Gastrocnemius medialis (tissue), 4 donors: ENCODE measurements at regions not wholly inside any gene's neighbourhood (a gene's known extent, or its start where the extent isn't known, plus 50 kb on each side); places are given as distances from the start of the nearest gene placed in this dataset.

Experiments
- ATAC-seq, 2 donors: fragments of 150-250 bp; one replicate each; pipeline ENCODE4 v1.9.1; 2016
- DNase-seq, 2 donors: peaks; one replicate each; pipeline ENCODE4 v3.0.0-alpha.2; 2019
- H3K27ac ChIP-seq, 4 donors: fragments of 200-600 bp; sonication (generic); 1 replicate in 1 of 4; 2 replicates in 3 of 4; pipeline ENCODE4 v1.5.1; 2016 to 2018; ENCODE audit warnings: mild to moderate bottlenecking in 2 of 4, moderate library complexity in 1 of 4
- H3K27me3 ChIP-seq, 3 donors: fragments of 200-600 bp; sonication (generic) in 2 of 3; 1 replicate in 1 of 3; 2 replicates in 2 of 3; pipeline versions ENCODE4 v1.5.1 to v1.6.0; 2016 to 2019; ENCODE audit warnings: mild to moderate bottlenecking in 1 of 3, moderate library complexity in 1 of 3
- H3K36me3 ChIP-seq, 2 donors: fragments of 200-600 bp; sonication (generic) in 1 of 2; one replicate each; pipeline ENCODE4 v1.5.1; 2017 to 2018
- H3K4me1 ChIP-seq, 2 donors: fragments of 200-600 bp; sonication (generic) in 1 of 2; one replicate each; pipeline ENCODE4 v1.5.1; 2016 to 2017; ENCODE audit warnings: mild to moderate bottlenecking in 2 of 2
- H3K4me3 ChIP-seq, 4 donors: fragments of 200-600 bp; sonication (generic) in 3 of 4; 1 replicate in 1 of 4; 2 replicates in 3 of 4; pipeline ENCODE4 v1.5.1; 2016 to 2019; ENCODE audit warnings: mild to moderate bottlenecking in 2 of 4
- H3K9me3 ChIP-seq, 3 donors: fragments of 200-600 bp; sonication (generic) in 2 of 3; 1 replicate in 1 of 3; 2 replicates in 2 of 3; pipeline ENCODE4 v1.5.1; 2016 to 2019
- POLR2A ChIP-seq, 2 donors: fragments of 450-650 bp; IDR thresholded peaks; one replicate each; pipeline ENCODE4 v1.6.1; 2017; ENCODE audit warnings: antibody characterized with exemption in 2 of 2, mild to moderate bottlenecking in 2 of 2, moderate library complexity in 2 of 2
- in situ Hi-C, 4 donors: fragments of 200-750 bp; cut with MboI; loops; one replicate each; pipeline versions ENCODE4 v1.15.0 to v1.8.0; 2017; ENCODE audit warnings: low sequenced_read_pairs in 4 of 4
- intact Hi-C: fragments of 100-400 bp; cut with DNase I; formaldehyde crosslinking; loops from one replicate; pipeline ENCODE4 v1.15.1; 2023; ENCODE audit warnings: low total_unique reads
- TF ChIP-seq, protein P1 (sequence below), 5 experiments: fragments of 450-650 bp in 3 of 5; fragments of 200-600 bp in 2 of 5; sonication (generic) in 2 of 5; IDR thresholded peaks in 4 of 5; conservative IDR thresholded peaks in 1 of 5; 1 replicate in 4 of 5; 2 replicates in 1 of 5; pipeline ENCODE4 v1.5.1; 2016 to 2019; ENCODE audit warnings: antibody characterized with exemption in 5 of 5, mild to moderate bottlenecking in 3 of 5, moderate library complexity in 3 of 5

DNA sequence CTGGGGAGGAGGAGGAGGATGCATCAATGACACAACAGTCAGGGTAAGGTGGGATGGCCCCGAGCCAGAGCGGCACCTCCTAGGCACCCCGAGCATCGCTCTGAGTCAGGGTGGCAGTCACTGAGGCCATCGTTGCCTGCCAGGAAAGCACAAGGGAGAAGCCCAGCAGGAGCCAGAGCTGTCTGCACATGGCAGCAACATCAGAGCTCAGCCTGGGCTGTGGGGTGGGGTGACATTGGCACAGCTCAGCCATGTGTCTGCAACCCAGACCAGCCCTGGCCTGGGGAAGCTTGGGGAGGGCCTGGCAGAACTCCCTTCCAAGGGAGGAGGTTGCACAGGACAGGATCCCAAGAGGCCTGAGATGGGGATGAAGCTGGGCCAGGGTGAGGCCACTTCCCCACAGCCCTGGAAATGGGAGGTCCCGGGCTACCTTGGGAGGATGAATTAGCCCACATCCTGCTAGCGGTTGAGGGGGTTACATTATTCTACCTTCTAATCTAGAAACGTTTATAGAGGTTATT is 255.6 kb downstream of the MAFB start:
- H3K36me3 ChIP-seq, result no peaks in the 10 kb centered on the region
- no peaks in the 10 kb centered on the region for H3K4me1 ChIP-seq
- TF ChIP-seq POLR2A (IDR thresholded peaks at IDR 0.05), result no peak
- TF ChIP-seq, protein P1, sequence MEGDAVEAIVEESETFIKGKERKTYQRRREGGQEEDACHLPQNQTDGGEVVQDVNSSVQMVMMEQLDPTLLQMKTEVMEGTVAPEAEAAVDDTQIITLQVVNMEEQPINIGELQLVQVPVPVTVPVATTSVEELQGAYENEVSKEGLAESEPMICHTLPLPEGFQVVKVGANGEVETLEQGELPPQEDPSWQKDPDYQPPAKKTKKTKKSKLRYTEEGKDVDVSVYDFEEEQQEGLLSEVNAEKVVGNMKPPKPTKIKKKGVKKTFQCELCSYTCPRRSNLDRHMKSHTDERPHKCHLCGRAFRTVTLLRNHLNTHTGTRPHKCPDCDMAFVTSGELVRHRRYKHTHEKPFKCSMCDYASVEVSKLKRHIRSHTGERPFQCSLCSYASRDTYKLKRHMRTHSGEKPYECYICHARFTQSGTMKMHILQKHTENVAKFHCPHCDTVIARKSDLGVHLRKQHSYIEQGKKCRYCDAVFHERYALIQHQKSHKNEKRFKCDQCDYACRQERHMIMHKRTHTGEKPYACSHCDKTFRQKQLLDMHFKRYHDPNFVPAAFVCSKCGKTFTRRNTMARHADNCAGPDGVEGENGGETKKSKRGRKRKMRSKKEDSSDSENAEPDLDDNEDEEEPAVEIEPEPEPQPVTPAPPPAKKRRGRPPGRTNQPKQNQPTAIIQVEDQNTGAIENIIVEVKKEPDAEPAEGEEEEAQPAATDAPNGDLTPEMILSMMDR (IDR thresholded peaks at IDR 0.05 in 4 of 5, conservative IDR thresholded peaks at IDR 0.05 in 1 of 5), result no peak
- no peak overlapping the region for H3K4me3 ChIP-seq
- no peak for DNase-seq
- H3K27me3 ChIP-seq, result no peaks in the 10 kb centered on the region
- H3K9me3 ChIP-seq, result no peaks in the 10 kb centered on the region
- H3K27ac ChIP-seq, result no peak overlapping the region
- in situ Hi-C loops, result no loop called here
- no peak for ATAC-seq
- intact Hi-C loops, result no loop called here

DNA sequence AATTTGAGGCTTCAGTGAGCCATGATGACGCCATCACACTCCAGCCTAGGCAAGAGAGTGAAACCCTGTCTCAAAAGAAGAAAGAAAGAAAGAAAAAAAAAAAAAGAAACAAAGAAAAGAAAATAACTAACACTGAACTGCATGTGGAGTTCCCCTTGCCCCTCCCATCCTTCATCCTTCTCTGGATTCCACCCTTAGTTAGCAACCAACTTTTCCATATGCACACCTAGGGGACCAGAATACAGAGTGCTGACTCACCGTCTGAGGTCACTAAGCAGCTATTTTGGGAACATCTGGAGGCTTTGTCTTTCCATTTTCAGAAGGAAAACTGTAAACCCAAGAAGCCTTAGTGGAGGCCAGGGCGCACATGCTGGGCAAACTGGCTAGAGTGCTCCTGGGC is 257.4 kb downstream of the MAFB start:
- in situ Hi-C loops (no loop called here), intact Hi-C loops (no loop called here)
- Histone ChIP-seq H3K27ac (no peak overlapping the region), H3K4me1 (no peaks in the 10 kb centered on the region), H3K4me3 (no peak overlapping the region), H3K36me3 (no peaks in the 10 kb centered on the region), H3K27me3 (no peaks in the 10 kb centered on the region), H3K9me3 (no peaks in the 10 kb centered on the region)
- TF ChIP-seq POLR2A (IDR thresholded peaks at IDR 0.05), result no peak
- TF ChIP-seq, protein P1 (IDR thresholded peaks at IDR 0.05 in 4 of 5, conservative IDR thresholded peaks at IDR 0.05 in 1 of 5), result no peak
- ATAC-seq, result no peak
- DNase-seq, result no peak

DNA sequence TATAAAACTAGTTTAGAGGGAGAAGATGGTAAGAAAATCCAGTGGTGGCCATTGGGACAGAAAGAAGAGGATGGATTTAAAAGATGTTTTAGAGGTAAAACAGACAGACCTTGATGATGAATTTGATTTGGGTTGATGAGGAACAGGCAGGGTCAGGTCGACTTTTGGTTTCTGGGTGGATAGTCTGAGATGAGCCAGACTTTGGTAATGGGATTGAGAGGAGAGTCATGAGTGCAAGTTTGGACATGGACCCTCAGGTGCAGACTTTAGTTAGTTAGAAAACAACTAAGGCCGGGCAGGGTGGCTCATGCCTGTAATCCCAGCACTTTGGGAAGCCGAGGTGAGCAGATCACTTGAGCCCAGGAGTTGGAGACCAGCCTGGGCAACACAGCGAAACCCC is 257.9 kb downstream of the MAFB start:
- intact Hi-C loops, result no loop called here
- ATAC-seq, result no peak

DNA sequence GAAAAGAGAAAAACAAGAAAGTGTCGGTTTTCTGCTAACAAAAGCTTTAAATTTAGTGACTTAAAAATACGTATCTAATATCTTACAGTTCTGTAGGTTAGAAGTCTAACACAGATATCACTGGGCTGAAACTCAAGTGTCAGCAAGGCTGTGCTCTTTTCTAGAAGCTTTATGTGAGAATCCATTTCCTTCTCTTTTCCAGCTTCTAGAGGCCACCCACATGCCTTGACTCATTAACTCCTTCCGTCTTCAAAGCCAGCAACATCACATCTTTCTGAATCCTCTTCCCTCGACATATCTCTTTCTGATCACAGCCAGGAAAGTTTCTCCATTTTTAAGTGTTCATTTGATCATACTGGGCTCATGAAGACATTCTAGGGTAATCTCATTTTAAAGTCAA is 262.0 kb downstream of the MAFB start:
- in situ Hi-C loops (no loop called here), intact Hi-C loops (no loop called here)
- DNase-seq (no peak), ATAC-seq (no peak)
- TF ChIP-seq, protein P1 (IDR thresholded peaks at IDR 0.05 in 4 of 5, conservative IDR thresholded peaks at IDR 0.05 in 1 of 5), result no peak
- no peak for TF ChIP-seq POLR2A (IDR thresholded peaks at IDR 0.05)
- H3K27me3 ChIP-seq, result no peaks in the 10 kb centered on the region
- no peak overlapping the region for H3K27ac ChIP-seq
- H3K36me3 ChIP-seq, result no peaks in the 10 kb centered on the region
- H3K4me3 ChIP-seq, result no peak overlapping the region
- H3K9me3 ChIP-seq, result no peaks in the 10 kb centered on the region
- no peaks in the 10 kb centered on the region for H3K4me1 ChIP-seq

More for the DNA sequence above, 257.9 kb downstream of the MAFB start:
- Histone ChIP-seq H3K9me3 (no peaks in the 10 kb centered on the region), H3K4me1 (no peaks in the 10 kb centered on the region), H3K27me3 (no peaks in the 10 kb centered on the region), H3K4me3 (no peak overlapping the region), H3K27ac (no peak overlapping the region), H3K36me3 (no peaks in the 10 kb centered on the region)
- TF ChIP-seq POLR2A (IDR thresholded peaks at IDR 0.05), result no peak
- TF ChIP-seq, protein P1 (IDR thresholded peaks at IDR 0.05 in 4 of 5, conservative IDR thresholded peaks at IDR 0.05 in 1 of 5), result no peak
- in situ Hi-C loops, result no loop called here
- DNase-seq, result no peak

DNA sequence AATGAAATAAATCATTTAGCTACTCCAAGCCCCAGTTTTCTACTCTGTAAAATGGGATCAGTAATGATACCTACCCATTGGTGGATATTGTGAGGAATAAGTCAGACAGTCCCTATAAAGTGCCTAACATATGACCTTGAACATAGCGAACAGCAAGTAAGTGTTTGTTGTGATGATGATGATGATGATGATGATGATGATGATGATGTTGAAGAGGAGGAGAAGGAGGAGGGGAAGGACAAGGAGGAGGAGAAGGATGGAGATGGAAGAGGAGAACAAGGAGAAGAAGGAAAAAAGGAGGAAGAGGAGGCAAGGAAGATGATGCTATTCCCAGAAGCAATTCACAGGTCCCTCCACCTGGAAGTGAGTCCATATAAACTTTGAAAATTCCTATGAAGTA is 264.3 kb downstream of the MAFB start:
- no peak overlapping the region for H3K27ac ChIP-seq
- in situ Hi-C loops, result no loop called here
- ATAC-seq, result no peak
- H3K4me3 ChIP-seq, result no peak overlapping the region
- no peaks in the 10 kb centered on the region for H3K4me1 ChIP-seq
- H3K27me3 ChIP-seq, result no peaks in the 10 kb centered on the region
- H3K36me3 ChIP-seq, result no peaks in the 10 kb centered on the region
- intact Hi-C loops, result no loop called here
- DNase-seq, result no peak
- no peaks in the 10 kb centered on the region for H3K9me3 ChIP-seq
- no peak for TF ChIP-seq POLR2A (IDR thresholded peaks at IDR 0.05)
- TF ChIP-seq, protein P1 (IDR thresholded peaks at IDR 0.05 in 4 of 5, conservative IDR thresholded peaks at IDR 0.05 in 1 of 5), result no peak
